Epithelial cell of esophagus (primary cell): ENCODE measurements at regions not wholly inside any gene's neighbourhood (a gene's known extent, or its start where the extent isn't known, plus 50 kb on each side); places are given as distances from the start of the nearest gene placed in this dataset.
A peak's percentile ranks its signal among the peaks of the same experiment; 100 is the strongest.
"Not testable (repeated sequence)": the region's sequence is repeated elsewhere in the genome, so short reads cannot be mapped to it uniquely, and the experiment has no call there.

Experiments
- DNase-seq: peaks from one replicate; pipeline ENCODE4 v3.0.0; 2010; ENCODE audit warnings: low read depth
- H3K4me3 ChIP-seq: 2 replicates; pipeline ENCODE4 v1.5.1; 2011; ENCODE audit warnings: mild to moderate bottlenecking, low read length, control low read depth
- TF ChIP-seq, protein P1 (sequence below): IDR thresholded peaks from 2 replicates; pipeline ENCODE4 v1.5.1; 2011; ENCODE audit warnings: low read depth, mild to moderate bottlenecking, low read length, control low read depth, inconsistent platforms; ENCODE audit not compliant: insufficient read depth; ENCODE audit errors: missing control alignments

- no peak overlapping the region for H3K4me3 ChIP-seq
- TF ChIP-seq, protein P1, sequence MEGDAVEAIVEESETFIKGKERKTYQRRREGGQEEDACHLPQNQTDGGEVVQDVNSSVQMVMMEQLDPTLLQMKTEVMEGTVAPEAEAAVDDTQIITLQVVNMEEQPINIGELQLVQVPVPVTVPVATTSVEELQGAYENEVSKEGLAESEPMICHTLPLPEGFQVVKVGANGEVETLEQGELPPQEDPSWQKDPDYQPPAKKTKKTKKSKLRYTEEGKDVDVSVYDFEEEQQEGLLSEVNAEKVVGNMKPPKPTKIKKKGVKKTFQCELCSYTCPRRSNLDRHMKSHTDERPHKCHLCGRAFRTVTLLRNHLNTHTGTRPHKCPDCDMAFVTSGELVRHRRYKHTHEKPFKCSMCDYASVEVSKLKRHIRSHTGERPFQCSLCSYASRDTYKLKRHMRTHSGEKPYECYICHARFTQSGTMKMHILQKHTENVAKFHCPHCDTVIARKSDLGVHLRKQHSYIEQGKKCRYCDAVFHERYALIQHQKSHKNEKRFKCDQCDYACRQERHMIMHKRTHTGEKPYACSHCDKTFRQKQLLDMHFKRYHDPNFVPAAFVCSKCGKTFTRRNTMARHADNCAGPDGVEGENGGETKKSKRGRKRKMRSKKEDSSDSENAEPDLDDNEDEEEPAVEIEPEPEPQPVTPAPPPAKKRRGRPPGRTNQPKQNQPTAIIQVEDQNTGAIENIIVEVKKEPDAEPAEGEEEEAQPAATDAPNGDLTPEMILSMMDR = no peak
- DNase-seq = peak; percentile 67
These were observed 95.3 kb upstream of the FAM110C start for GRCh38 chr2:141611-142010.

DNA sequence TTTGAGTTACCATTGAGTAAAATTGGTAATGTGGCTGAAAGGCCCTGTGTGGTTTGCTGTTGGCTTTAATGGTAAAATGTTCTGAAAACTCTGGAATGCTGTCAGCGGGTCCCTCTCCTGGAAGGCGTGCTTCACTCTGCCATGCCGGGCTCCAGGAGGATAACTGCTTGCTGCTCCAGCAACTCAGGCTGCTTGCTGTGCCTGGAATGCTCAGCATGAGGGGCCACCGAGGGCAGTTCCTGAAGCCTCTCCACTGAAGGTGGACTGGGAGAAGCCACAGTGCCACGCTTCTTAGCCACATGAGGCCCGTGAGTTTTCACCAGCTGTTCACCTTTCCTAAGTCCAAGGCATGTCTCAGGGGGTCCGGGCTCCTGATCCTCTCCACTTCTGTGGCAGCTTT, 90.4 kb upstream of the FAM110C start:
- TF ChIP-seq, protein P1 = no peak
- no peak for DNase-seq
- H3K4me3 ChIP-seq = no peak overlapping the region

GRCh38 chr2:133675-134593, 87.6 kb upstream of the FAM110C start:
- TF ChIP-seq, protein P1 = no peak
- no peak overlapping the region for H3K4me3 ChIP-seq
- no peak for DNase-seq

DNA sequence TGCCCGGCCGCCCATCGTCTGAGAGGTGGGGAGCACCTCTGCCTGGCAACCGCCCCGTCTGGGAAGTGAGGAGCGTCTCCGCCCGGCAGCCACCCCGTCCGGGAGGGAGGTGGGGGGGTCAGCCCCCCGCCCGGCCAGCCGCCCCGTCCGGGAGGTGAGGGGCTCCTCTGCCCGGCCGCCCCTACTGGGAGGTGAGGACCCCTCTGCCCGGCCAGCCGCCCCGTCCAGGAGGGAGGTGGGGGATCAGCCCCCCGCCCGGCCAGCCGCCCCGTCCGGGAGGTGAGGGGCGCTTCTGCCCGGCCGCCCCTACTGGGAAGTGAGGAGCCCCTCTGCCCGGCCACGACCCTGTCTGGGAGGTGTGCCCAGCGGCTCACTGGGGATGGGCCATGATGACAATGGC, 80.5 kb upstream of the FAM110C start:
- DNase-seq, H3K4me3 ChIP-seq: not testable (repeated sequence)

- TF ChIP-seq, protein P1 = peak; percentile 9
- no peak overlapping the region for H3K4me3 ChIP-seq
- DNase-seq = peak; percentile 71
These were observed 78.1 kb upstream of the FAM110C start for GRCh38 chr2:124241-124880.

GRCh38 chr2:116953-117352, 70.6 kb upstream of the FAM110C start:
- DNase-seq = no peak
- TF ChIP-seq, protein P1 = no peak

DNA sequence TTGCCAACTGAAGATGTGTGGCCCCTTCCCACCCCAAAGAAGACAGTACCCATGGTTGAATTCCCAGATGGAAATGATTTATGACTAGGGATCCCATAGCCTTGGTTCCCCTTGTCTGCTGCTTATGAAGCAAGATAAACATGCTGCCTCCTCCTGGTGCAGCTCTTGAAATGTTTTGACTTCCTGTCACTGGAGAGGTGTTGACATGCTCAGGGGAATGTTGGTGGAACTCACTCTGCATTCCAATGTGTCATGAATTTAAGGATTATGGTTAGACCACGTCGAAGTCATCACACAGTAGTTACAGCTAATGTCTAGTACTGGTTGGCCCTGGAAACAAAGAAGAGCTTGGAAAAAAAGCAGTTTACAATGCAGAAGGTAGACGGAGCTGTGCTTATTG, 69.0 kb upstream of the FAM110C start:
- TF ChIP-seq, protein P1 = peak; percentile 29
- no peak overlapping the region for H3K4me3 ChIP-seq
- DNase-seq = peak; percentile 69

More at GRCh38 chr2:116953-117352, 70.6 kb upstream of the FAM110C start:
- no peak overlapping the region for H3K4me3 ChIP-seq
